Esophagus muscularis mucosa (tissue), 4 donors: ENCODE measurements at regions not wholly inside any gene's neighbourhood (a gene's known extent, or its start where the extent isn't known, plus 50 kb on each side); places are given as distances from the start of the nearest gene placed in this dataset.

Experiments
- EP300 ChIP-seq: sonication (generic); formaldehyde crosslinking; IDR thresholded peaks from one replicate; pipeline ENCODE4 v1.6.1; 2017; ENCODE audit warnings: antibody characterized with exemption
- POLR2A ChIP-seq: fragments of 450-650 bp; IDR thresholded peaks from one replicate; pipeline ENCODE4 v1.6.1; 2017; ENCODE audit warnings: antibody characterized with exemption, moderate library complexity, mild to moderate bottlenecking, low read depth
- TF ChIP-seq, protein P1 (sequence below), 3 experiments: fragments of 200-600 bp in 2 of 3; fragments of 450-650 bp in 1 of 3; sonication (generic) in 2 of 3; IDR thresholded peaks; one replicate each; pipeline ENCODE4 v1.5.1; 2017 to 2019; ENCODE audit warnings: antibody characterized with exemption in 3 of 3, mild to moderate bottlenecking in 2 of 3, moderate library complexity in 1 of 3

GRCh38 chr12:75648856-75649255 is 137.4 kb upstream of the KRR1 start:
- TF ChIP-seq, protein P1, sequence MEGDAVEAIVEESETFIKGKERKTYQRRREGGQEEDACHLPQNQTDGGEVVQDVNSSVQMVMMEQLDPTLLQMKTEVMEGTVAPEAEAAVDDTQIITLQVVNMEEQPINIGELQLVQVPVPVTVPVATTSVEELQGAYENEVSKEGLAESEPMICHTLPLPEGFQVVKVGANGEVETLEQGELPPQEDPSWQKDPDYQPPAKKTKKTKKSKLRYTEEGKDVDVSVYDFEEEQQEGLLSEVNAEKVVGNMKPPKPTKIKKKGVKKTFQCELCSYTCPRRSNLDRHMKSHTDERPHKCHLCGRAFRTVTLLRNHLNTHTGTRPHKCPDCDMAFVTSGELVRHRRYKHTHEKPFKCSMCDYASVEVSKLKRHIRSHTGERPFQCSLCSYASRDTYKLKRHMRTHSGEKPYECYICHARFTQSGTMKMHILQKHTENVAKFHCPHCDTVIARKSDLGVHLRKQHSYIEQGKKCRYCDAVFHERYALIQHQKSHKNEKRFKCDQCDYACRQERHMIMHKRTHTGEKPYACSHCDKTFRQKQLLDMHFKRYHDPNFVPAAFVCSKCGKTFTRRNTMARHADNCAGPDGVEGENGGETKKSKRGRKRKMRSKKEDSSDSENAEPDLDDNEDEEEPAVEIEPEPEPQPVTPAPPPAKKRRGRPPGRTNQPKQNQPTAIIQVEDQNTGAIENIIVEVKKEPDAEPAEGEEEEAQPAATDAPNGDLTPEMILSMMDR (IDR thresholded peaks at IDR 0.05) = no peak
- TF ChIP-seq POLR2A = no peak
- TF ChIP-seq EP300 = no peak
